Caco-2 (cell line): ENCODE measurements at regions not wholly inside any gene's neighbourhood (a gene's known extent, or its start where the extent isn't known, plus 50 kb on each side); places are given as distances from the start of the nearest gene placed in this dataset.

Source experiments
- BruUV-seq: library from RNA; stranded (reverse); fragments of 400-500 nt; replicated peaks from 2 replicates; lab custom pipeline; 2021; lab: Mats Ljungman, UMichigan
- CTCF ChIA-PET: fragments of 300-600 bp; sonication (Branson Sonifier 250); formaldehyde crosslinking; loops from one replicate; lab custom pipeline; 2022; ENCODE audit warnings: antibody characterized with exemption; lab: Charles Lee
- POLR2A ChIA-PET: fragments of 300-600 bp; sonication (Branson Sonifier 250); formaldehyde crosslinking; loops from one replicate; lab custom pipeline; 2022; ENCODE audit warnings: antibody characterized with exemption; lab: Charles Lee
- DNase-seq, 2 experiments: peaks; one replicate each; pipeline versions ENCODE4 v3.0.0 to v3.0.0-alpha.2; 2020 to 2022
- H3K27me3 ChIP-seq: replicated peaks from 2 replicates; pipeline ENCODE4 v1.6.0; 2011; ENCODE audit warnings: low read length; ENCODE audit not compliant: control insufficient read depth, insufficient read depth
- H3K36me3 ChIP-seq: 2 replicates; pipeline ENCODE4 v1.5.1; 2011; ENCODE audit warnings: low read length; ENCODE audit not compliant: control insufficient read depth, insufficient read depth
- H3K4me1 ChIP-seq: fragments of 250-450 bp; sonication (Bioruptor Pico); 2 replicates; pipeline ENCODE4 v1.5.1; 2020; ENCODE audit warnings: mild to moderate bottlenecking
- H3K4me3 ChIP-seq: 2 replicates; pipeline ENCODE4 v1.5.1; 2011; ENCODE audit warnings: low read depth, mild to moderate bottlenecking, control low read depth, low read length
- H3K9me3 ChIP-seq: fragments of 250-450 bp; sonication (Bioruptor Pico); 2 replicates; pipeline ENCODE4 v1.5.1; 2020; ENCODE audit warnings: mild to moderate bottlenecking, moderate library complexity
- H3K27ac Mint-ChIP-seq: one replicate; pipeline ENCODE4 v1.8.0; 2022; ENCODE audit warnings: mixed read lengths; ENCODE audit not compliant: unreplicated experiment
- H3K27me3 Mint-ChIP-seq: one replicate; pipeline ENCODE4 v1.8.0; 2022; ENCODE audit warnings: mixed read lengths; ENCODE audit not compliant: insufficient read depth, unreplicated experiment
- H3K36me3 Mint-ChIP-seq: one replicate; pipeline ENCODE4 v1.8.0; 2022; ENCODE audit warnings: mild to moderate bottlenecking, mixed read lengths; ENCODE audit not compliant: insufficient read depth, unreplicated experiment
- H3K4me1 Mint-ChIP-seq: one replicate; pipeline ENCODE4 v1.8.0; 2022; ENCODE audit warnings: low read depth, mixed read lengths; ENCODE audit not compliant: unreplicated experiment
- H3K4me3 Mint-ChIP-seq: one replicate; pipeline ENCODE4 v1.8.0; 2022; ENCODE audit warnings: mild to moderate bottlenecking, moderate library complexity, mixed read lengths; ENCODE audit not compliant: unreplicated experiment
- H3K9me3 Mint-ChIP-seq: one replicate; pipeline ENCODE4 v1.8.0; 2022; ENCODE audit warnings: mixed read lengths; ENCODE audit not compliant: unreplicated experiment
- intact Hi-C: fragments of 100-400 bp; cut with micrococcal nuclease; formaldehyde crosslinking; loops from one replicate; pipeline ENCODE4 v1.10.0; 2022; ENCODE audit not compliant: unreplicated experiment
- TF ChIP-seq, protein P1 (sequence below), 2 experiments: fragments of 200-600 bp in 1 of 2; IDR thresholded peaks; 1 replicate in 1 of 2; 2 replicates in 1 of 2; pipeline versions ENCODE4 v1.5.1 to v1.8.0; 2011 to 2022; ENCODE audit warnings: antibody characterized with exemption in 1 of 2, control low read depth in 1 of 2, inconsistent platforms in 1 of 2, low read depth in 1 of 2, low read length in 1 of 2, mild to moderate bottlenecking in 1 of 2, moderate library complexity in 1 of 2; ENCODE audit not compliant: insufficient read depth in 1 of 2, severe bottlenecking in 1 of 2, unreplicated experiment in 1 of 2

DNA sequence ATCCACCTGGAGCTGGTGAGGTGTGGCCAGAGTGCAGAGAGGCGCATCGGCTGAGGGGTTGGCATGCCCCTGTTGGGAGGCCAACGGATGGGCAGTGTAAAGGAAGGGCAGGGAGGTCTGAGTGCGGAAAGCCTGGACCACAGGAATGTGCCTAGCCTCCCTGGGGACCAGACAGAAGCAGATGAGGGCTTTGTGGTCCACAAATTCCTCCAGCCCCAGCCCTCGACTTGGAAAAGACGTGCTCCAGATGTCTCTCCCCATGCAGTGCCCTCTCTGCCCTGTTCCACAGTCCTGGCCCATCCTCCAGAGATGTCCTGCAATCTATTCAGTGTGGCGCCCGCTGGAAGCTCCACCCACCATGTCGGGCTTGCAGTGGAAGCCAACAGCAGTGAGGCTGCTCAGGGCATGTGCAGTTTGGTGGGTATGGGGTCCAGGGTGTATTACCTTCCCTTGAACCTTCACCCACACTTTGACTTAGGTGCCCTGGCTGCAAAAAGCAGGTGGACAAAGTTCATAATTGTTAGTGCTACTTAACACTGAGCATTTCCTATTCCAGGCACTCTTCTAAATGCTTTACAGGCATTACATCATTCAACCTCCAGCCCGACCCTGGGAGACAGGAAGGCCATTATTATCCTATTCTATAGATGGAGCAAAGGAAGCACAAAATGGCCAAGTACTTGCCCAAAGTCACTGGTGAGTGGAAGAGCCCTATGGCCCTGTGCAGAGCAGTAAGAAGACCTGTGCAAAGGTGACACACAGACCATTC lies 120.2 kb upstream of the SLC25A48 start:
- Mint-ChIP-seq H3K4me3 (no peak overlapping the region), H3K27ac (peak overlapping the region; percentile 19), H3K9me3 (no peaks in the 10 kb centered on the region), H3K36me3 (no peaks in the 10 kb centered on the region), H3K27me3 (peaks cover 15% of the 10 kb centered on the region), H3K4me1 (peaks cover 6% of the 10 kb centered on the region)
- Histone ChIP-seq H3K9me3 (no peaks in the 10 kb centered on the region), H3K27me3 (no peaks in the 10 kb centered on the region), H3K4me3 (no peak overlapping the region), H3K36me3 (no peaks in the 10 kb centered on the region), H3K4me1 (no peaks in the 10 kb centered on the region)
- intact Hi-C loops, result no loop called here
- DNase-seq, result no peak
- TF ChIP-seq, protein P1, sequence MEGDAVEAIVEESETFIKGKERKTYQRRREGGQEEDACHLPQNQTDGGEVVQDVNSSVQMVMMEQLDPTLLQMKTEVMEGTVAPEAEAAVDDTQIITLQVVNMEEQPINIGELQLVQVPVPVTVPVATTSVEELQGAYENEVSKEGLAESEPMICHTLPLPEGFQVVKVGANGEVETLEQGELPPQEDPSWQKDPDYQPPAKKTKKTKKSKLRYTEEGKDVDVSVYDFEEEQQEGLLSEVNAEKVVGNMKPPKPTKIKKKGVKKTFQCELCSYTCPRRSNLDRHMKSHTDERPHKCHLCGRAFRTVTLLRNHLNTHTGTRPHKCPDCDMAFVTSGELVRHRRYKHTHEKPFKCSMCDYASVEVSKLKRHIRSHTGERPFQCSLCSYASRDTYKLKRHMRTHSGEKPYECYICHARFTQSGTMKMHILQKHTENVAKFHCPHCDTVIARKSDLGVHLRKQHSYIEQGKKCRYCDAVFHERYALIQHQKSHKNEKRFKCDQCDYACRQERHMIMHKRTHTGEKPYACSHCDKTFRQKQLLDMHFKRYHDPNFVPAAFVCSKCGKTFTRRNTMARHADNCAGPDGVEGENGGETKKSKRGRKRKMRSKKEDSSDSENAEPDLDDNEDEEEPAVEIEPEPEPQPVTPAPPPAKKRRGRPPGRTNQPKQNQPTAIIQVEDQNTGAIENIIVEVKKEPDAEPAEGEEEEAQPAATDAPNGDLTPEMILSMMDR (IDR thresholded peaks at IDR 0.05; ENCODE audit: insufficient read depth in 1 of 2, low read depth in 1 of 2, low read length in 1 of 2, severe bottlenecking in 1 of 2, unreplicated experiment in 1 of 2), result no peak
- POLR2A ChIA-PET, result no interaction called here
- no TSS peak for BruUV-seq
- CTCF ChIA-PET, result no interaction called here

DNA sequence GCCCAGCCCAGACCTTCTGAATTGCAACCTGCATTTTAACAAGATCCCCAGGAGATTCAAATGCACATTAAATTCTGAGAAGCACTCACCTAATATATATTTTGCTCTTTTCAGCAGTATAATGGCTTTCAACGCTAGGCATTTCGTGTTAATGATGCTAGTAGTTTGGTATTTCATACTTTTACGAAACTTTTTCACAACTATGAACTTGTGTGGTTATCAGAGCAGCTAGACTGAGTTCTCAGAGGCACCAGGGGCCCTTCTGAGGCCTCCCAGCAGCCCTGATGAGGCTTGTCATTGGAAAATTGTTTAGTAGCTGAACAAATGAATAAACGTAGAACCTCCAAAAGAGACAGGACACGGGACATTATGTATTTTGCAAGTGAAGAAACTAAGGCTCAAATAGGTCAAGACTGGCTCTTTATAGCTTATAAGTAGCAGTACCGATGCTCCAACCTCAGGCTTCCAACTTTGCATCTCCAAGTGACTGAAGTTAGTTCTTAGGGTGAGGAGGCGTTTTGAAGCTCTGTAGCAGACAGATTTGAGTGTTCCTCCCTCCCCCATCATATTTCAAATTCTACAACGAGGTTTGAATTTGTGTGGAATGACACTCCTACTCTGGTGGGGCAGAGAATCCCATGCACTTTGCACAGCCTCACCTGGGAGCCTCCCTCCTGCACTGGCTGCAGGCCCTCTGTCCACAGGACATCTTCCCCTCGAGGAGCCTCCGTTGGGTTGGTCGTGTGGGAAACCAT lies 121.1 kb upstream of the SLC25A48 start:
- ChIA-PET CTCF (no interaction called here), POLR2A (no interaction called here)
- H3K9me3 Mint-ChIP-seq, result no peaks in the 10 kb centered on the region
- intact Hi-C loops, result no loop called here
- H3K4me3 Mint-ChIP-seq, result no peak overlapping the region
- H3K36me3 Mint-ChIP-seq, result no peaks in the 10 kb centered on the region
- peaks cover 6% of the 10 kb centered on the region for H3K4me1 Mint-ChIP-seq
- H3K27me3 ChIP-seq, result no peaks in the 10 kb centered on the region
- TF ChIP-seq, protein P1 (IDR thresholded peaks at IDR 0.05; ENCODE audit: insufficient read depth in 1 of 2, low read depth in 1 of 2, low read length in 1 of 2, severe bottlenecking in 1 of 2, unreplicated experiment in 1 of 2), result no peak
- H3K4me1 ChIP-seq, result no peaks in the 10 kb centered on the region
- no peak overlapping the region for H3K4me3 ChIP-seq
- no peaks in the 10 kb centered on the region for H3K36me3 ChIP-seq
- no TSS peak for BruUV-seq
- H3K27ac Mint-ChIP-seq, result no peak overlapping the region
- DNase-seq, result no peak
- peaks cover 17% of the 10 kb centered on the region for H3K27me3 Mint-ChIP-seq
- H3K9me3 ChIP-seq, result no peaks in the 10 kb centered on the region

DNA sequence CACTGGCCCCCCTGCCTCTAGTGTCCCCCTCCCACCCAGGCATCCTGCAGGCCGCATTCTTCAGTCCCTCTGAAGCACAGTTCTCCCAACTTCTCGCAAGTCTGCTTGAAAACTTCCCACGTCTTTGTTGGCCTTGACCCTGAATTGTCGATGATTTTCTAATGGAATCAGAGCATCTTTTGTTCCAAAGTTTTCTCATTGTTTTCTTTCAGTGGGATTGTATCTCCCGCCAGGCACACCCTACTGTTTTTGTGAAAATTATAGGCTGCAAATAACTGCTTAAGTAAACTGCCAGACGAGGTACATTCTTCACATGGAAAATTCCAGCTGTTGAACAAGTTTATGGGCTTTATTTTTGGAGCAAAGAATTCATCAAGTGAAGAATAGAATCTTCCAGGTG lies 122.6 kb upstream of the SLC25A48 start:
- TF ChIP-seq, protein P1 (IDR thresholded peaks at IDR 0.05; ENCODE audit: insufficient read depth in 1 of 2, low read depth in 1 of 2, low read length in 1 of 2, severe bottlenecking in 1 of 2, unreplicated experiment in 1 of 2), result no peak
- Mint-ChIP-seq H3K27ac (no peak overlapping the region), H3K4me3 (no peak overlapping the region), H3K36me3 (no peaks in the 10 kb centered on the region), H3K27me3 (peaks cover 18% of the 10 kb centered on the region), H3K4me1 (peaks cover 6% of the 10 kb centered on the region), H3K9me3 (no peaks in the 10 kb centered on the region)
- no TSS peak for BruUV-seq
- H3K4me1 ChIP-seq, result no peaks in the 10 kb centered on the region
- no peaks in the 10 kb centered on the region for H3K36me3 ChIP-seq
- CTCF ChIA-PET, result no interaction called here
- POLR2A ChIA-PET, result no interaction called here
- no peak overlapping the region for H3K4me3 ChIP-seq
- H3K9me3 ChIP-seq, result no peaks in the 10 kb centered on the region
- intact Hi-C loops, result no loop called here
- H3K27me3 ChIP-seq, result no peaks in the 10 kb centered on the region
- DNase-seq, result no peak
